SK-N-SH (cell line): ENCODE measurements at regions not wholly inside any gene's neighbourhood (a gene's known extent, or its start where the extent isn't known, plus 50 kb on each side); places are given as distances from the start of the nearest gene placed in this dataset.

Experiments
- CTCF ChIA-PET: fragments of 300-600, 350-600 bp; formaldehyde crosslinking; extraction: SDS; loops from one replicate; lab custom pipeline; 2021; lab: Yijun Ruan, JAX
- POLR2A ChIA-PET: fragments of 350-600 bp; sonication (Branson Sonifier 250); formaldehyde crosslinking; extraction: SDS; loops from one replicate; lab custom pipeline; 2020; ENCODE audit warnings: antibody characterized with exemption, inconsistent platforms; lab: Yijun Ruan, JAX
- DNase-seq: peaks from one replicate; pipeline ENCODE4 v3.0.0; 2012
- H2AFZ ChIP-seq: fragments of 200-600 bp; sonication (generic); 2 replicates; pipeline ENCODE4 v1.8.1; 2016; ENCODE audit warnings: antibody characterized with exemption, mild to moderate bottlenecking, low read depth
- H3F3A ChIP-seq: fragments of 200-600 bp; sonication (generic); replicated peaks from 2 replicates; pipeline ENCODE3; 2016; ENCODE audit warnings: antibody characterized with exemption, mild to moderate bottlenecking; ENCODE audit not compliant: insufficient read depth
- H3K27ac ChIP-seq, 2 experiments: fragments of 200-500 bp in 1 of 2; fragments of 200-600 bp in 1 of 2; sonication (Bioruptor generic) in 1 of 2; sonication (generic), shearing (Covaris generic) in 1 of 2; 2 replicates each; pipeline versions ENCODE4 v1.5.1 to v1.6.1; 2014 to 2016; ENCODE audit warnings: low read depth in 2 of 2, inconsistent platforms in 1 of 2, low read length in 1 of 2, mild to moderate bottlenecking in 1 of 2, mixed read lengths in 1 of 2
- H3K27me3 ChIP-seq: fragments of 200-600 bp; sonication (generic), shearing (Covaris generic); 2 replicates; pipeline ENCODE4 v1.6.1; 2016; ENCODE audit warnings: mixed run types; ENCODE audit not compliant: insufficient read depth
- H3K36me3 ChIP-seq, 2 experiments: fragments of 200-500 bp in 1 of 2; fragments of 200-600 bp in 1 of 2; sonication (Bioruptor generic) in 1 of 2; sonication (generic) in 1 of 2; replicated peaks in 1 of 2; 2 replicates each; pipeline versions ENCODE3 to v1.5.1; 2014 to 2016; ENCODE audit warnings: low read length in 1 of 2, mild to moderate bottlenecking in 1 of 2; ENCODE audit not compliant: insufficient read depth in 2 of 2, control insufficient read depth in 1 of 2
- H3K4me1 ChIP-seq, 2 experiments: fragments of 200-500 bp in 1 of 2; fragments of 200-600 bp in 1 of 2; sonication (Bioruptor generic) in 1 of 2; sonication (generic), shearing (Covaris generic) in 1 of 2; 2 replicates each; pipeline versions ENCODE4 v1.5.1 to v1.6.1; 2014 to 2016; ENCODE audit warnings: low read depth in 1 of 2, low read length in 1 of 2, mixed run types in 1 of 2; ENCODE audit not compliant: insufficient read depth in 2 of 2, control insufficient read depth in 1 of 2
- H3K4me2 ChIP-seq: fragments of 200-600 bp; sonication (generic), shearing (Covaris generic); 2 replicates; pipeline ENCODE4 v1.6.1; 2017; ENCODE audit warnings: mixed run types
- H3K4me3 ChIP-seq, 2 experiments: fragments of 200-500 bp in 1 of 2; fragments of 200-600 bp in 1 of 2; sonication (Bioruptor generic) in 1 of 2; sonication (generic), shearing (Covaris generic) in 1 of 2; 2 replicates each; pipeline versions ENCODE4 v1.5.1 to v1.8.1; 2014 to 2016; ENCODE audit warnings: low read depth in 2 of 2, inconsistent platforms in 1 of 2, low read length in 1 of 2, mild to moderate bottlenecking in 1 of 2, mixed read lengths in 1 of 2, moderate library complexity in 1 of 2
- H3K79me2 ChIP-seq: fragments of 200-600 bp; sonication (generic); 2 replicates; pipeline ENCODE4 v1.8.1; 2017; ENCODE audit warnings: mild to moderate bottlenecking; ENCODE audit not compliant: insufficient read depth
- H3K9ac ChIP-seq: fragments of 200-600 bp; sonication (generic); 2 replicates; pipeline ENCODE4 v1.6.1; 2017; ENCODE audit warnings: mixed run types
- H3K9me2 ChIP-seq: fragments of 200-600 bp; sonication (generic); 2 replicates; pipeline ENCODE4 v1.6.1; 2017; ENCODE audit warnings: mixed run types
- H3K9me3 ChIP-seq: fragments of 200-600 bp; sonication (generic); 2 replicates; pipeline ENCODE4 v1.6.1; 2017; ENCODE audit warnings: mixed run types, mild to moderate bottlenecking, moderate library complexity
- H4K20me1 ChIP-seq: fragments of 200-600 bp; sonication (generic); 2 replicates; pipeline ENCODE4 v1.6.1; 2017; ENCODE audit warnings: mild to moderate bottlenecking, mixed run types; ENCODE audit not compliant: insufficient read depth
- CHD2 ChIP-seq: fragments of 150-350 bp; IDR thresholded peaks from 2 replicates; pipeline ENCODE4 v1.6.1; 2018; ENCODE audit warnings: low read length; ENCODE audit not compliant: partially characterized antibody
- ELF1 ChIP-seq: IDR thresholded peaks from 2 replicates; pipeline ENCODE4 v1.4.0; 2012
- EZH2phosphoT487 ChIP-seq: fragments of 200-600 bp; sonication (generic); IDR thresholded peaks from 2 replicates; pipeline ENCODE4 v1.6.1; 2017; ENCODE audit warnings: low read depth, mixed run types, mild to moderate bottlenecking, antibody characterized with exemption, moderate library complexity, borderline replicate concordance
- FOSL2 ChIP-seq: IDR thresholded peaks from 2 replicates; pipeline ENCODE4 v1.4.0; 2012; ENCODE audit warnings: low read depth, mild to moderate bottlenecking, moderate library complexity, borderline replicate concordance
- FOXJ3 ChIP-seq: sonication (generic); formaldehyde crosslinking; IDR thresholded peaks from 2 replicates; pipeline ENCODE4 v1.5.1; 2020; ENCODE audit warnings: mild to moderate bottlenecking, missing genetic modification reagents
- GABPA ChIP-seq: IDR thresholded peaks from 2 replicates; pipeline ENCODE4 v1.4.0; 2012; ENCODE audit warnings: low read depth, mild to moderate bottlenecking
- JUND ChIP-seq: IDR thresholded peaks from 2 replicates; pipeline ENCODE4 v1.4.0; 2012
- NRF1 ChIP-seq: IDR thresholded peaks from 2 replicates; pipeline ENCODE4 v1.6.1; 2012; ENCODE audit warnings: low read depth, mild to moderate bottlenecking, low read length
- POLR2AphosphoS5 ChIP-seq: IDR thresholded peaks from 2 replicates; pipeline ENCODE4 v1.6.1; 2012; ENCODE audit warnings: low read depth, low read length
- SIN3A ChIP-seq: IDR thresholded peaks from 2 replicates; pipeline ENCODE4 v1.6.1; 2012; ENCODE audit warnings: low read depth, mild to moderate bottlenecking, low read length, moderate library complexity, borderline replicate concordance
- SMC3 ChIP-seq: IDR thresholded peaks from 2 replicates; pipeline ENCODE4 v1.6.1; 2012; ENCODE audit warnings: low read depth, low read length, improper control_type of control experiment
- TAF1 ChIP-seq: IDR thresholded peaks from 2 replicates; pipeline ENCODE4 v1.6.1; 2012; ENCODE audit warnings: low read depth, mild to moderate bottlenecking, low read length, moderate library complexity, borderline replicate concordance
- TCF12 ChIP-seq: IDR thresholded peaks from 2 replicates; pipeline ENCODE4 v1.4.0; 2012
- YY1 ChIP-seq: IDR thresholded peaks from 2 replicates; pipeline ENCODE4 v1.4.0; 2012; ENCODE audit warnings: low read depth, mild to moderate bottlenecking
- WGBS: methylation state at CpG from one replicate; pipeline ENCODE4 v1.1.6; 2017; ENCODE audit warnings: low lambda C conversion rate; 5-methylcytosine and 5-hydroxymethylcytosine counted together
- TF ChIP-seq, protein P1 (sequence below): fragments of 150-350 bp; IDR thresholded peaks from 2 replicates; pipeline ENCODE4 v1.6.1; 2017; ENCODE audit warnings: antibody characterized with exemption, low read length, low read depth, borderline replicate concordance
- TF ChIP-seq, protein P2 (sequence below): IDR thresholded peaks from 2 replicates; pipeline ENCODE4 v1.4.0; 2012; ENCODE audit warnings: low read depth, borderline replicate concordance
- TF ChIP-seq, protein P3 (sequence below): IDR thresholded peaks from 2 replicates; pipeline ENCODE4 v1.6.1; 2012; ENCODE audit warnings: mild to moderate bottlenecking, low read depth, low read length, moderate library complexity
- TF ChIP-seq, protein P4 (sequence below): IDR thresholded peaks from 2 replicates; pipeline ENCODE4; 2012
- TF ChIP-seq, protein P5 (sequence below): IDR thresholded peaks from 2 replicates; pipeline ENCODE4 v1.4.0; 2012; ENCODE audit warnings: low read depth
- TF ChIP-seq, protein P6 (sequence below): fragments of 200-600 bp; sonication (generic); IDR thresholded peaks from 2 replicates; pipeline ENCODE4 v1.6.1; 2017; ENCODE audit warnings: antibody characterized with exemption, mild to moderate bottlenecking, moderate library complexity

DNA sequence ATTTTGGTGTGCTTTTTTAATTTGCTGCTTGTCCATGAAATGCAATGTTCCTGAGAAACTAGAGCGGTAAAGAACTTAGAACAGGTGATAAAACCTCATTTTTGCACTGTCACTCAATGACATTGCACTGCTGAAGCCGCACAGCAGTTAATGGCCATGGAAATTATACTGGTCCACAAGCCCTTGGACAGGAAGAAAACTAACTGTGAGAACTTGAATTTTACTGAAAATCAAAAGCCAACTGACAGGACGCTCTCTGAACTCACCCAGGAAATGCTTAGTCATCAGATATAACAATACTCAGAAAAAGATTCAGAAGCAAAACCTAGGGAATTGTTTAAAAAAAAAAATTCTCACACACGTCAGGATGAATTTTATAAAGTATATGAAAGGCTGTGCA, 246.4 kb upstream of the SLC7A11 start (continued):
- TF ChIP-seq POLR2AphosphoS5 (no peak), TAF1 (no peak)
- TF ChIP-seq, protein P1, sequence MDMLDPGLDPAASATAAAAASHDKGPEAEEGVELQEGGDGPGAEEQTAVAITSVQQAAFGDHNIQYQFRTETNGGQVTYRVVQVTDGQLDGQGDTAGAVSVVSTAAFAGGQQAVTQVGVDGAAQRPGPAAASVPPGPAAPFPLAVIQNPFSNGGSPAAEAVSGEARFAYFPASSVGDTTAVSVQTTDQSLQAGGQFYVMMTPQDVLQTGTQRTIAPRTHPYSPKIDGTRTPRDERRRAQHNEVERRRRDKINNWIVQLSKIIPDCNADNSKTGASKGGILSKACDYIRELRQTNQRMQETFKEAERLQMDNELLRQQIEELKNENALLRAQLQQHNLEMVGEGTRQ: no peak

DNA sequence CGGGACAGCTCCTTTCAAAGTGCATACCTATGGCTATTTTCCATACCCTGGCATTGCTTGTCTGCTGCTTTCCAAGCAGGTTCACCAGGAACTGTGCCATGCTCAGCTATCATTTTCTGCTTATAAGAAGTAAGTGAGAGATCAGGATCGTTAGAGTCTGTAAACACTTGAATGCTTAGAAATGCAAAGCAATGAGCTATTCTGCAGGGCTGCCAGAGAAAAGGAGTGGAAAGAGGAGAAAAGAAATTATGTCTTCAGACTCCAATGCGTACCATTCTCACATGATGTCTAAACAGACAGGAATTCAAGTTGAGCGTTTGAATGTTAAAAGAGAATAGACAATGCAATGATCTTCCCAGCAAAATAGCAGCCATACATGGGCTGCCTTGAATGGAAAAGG, 245.5 kb upstream of the SLC7A11 start:
- ChIA-PET CTCF (interaction anchor here (1.3 kb wide), 1 partner anchor 193 kb away, joined by 4 read pairs; no protein-coding TSS in a partner anchor), POLR2A (no interaction called here)
- no peaks in the 10 kb centered on the region for H3K36me3 ChIP-seq
- H3K27ac ChIP-seq: no peak overlapping the region
- TF ChIP-seq SMC3 (no peak), EZH2phosphoT487 (no peak), GABPA (no peak), ELF1 (no peak), SIN3A (no peak), TCF12 (no peak), YY1 (no peak), TAF1 (no peak), NRF1 (no peak), FOSL2 (no peak), JUND (no peak), CHD2 (no peak), FOXJ3 (CRISPR knock-in tag) (no peak)
- TF ChIP-seq, protein P2, sequence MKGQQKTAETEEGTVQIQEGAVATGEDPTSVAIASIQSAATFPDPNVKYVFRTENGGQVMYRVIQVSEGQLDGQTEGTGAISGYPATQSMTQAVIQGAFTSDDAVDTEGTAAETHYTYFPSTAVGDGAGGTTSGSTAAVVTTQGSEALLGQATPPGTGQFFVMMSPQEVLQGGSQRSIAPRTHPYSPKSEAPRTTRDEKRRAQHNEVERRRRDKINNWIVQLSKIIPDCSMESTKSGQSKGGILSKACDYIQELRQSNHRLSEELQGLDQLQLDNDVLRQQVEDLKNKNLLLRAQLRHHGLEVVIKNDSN: no peak
- TF ChIP-seq, protein P3, sequence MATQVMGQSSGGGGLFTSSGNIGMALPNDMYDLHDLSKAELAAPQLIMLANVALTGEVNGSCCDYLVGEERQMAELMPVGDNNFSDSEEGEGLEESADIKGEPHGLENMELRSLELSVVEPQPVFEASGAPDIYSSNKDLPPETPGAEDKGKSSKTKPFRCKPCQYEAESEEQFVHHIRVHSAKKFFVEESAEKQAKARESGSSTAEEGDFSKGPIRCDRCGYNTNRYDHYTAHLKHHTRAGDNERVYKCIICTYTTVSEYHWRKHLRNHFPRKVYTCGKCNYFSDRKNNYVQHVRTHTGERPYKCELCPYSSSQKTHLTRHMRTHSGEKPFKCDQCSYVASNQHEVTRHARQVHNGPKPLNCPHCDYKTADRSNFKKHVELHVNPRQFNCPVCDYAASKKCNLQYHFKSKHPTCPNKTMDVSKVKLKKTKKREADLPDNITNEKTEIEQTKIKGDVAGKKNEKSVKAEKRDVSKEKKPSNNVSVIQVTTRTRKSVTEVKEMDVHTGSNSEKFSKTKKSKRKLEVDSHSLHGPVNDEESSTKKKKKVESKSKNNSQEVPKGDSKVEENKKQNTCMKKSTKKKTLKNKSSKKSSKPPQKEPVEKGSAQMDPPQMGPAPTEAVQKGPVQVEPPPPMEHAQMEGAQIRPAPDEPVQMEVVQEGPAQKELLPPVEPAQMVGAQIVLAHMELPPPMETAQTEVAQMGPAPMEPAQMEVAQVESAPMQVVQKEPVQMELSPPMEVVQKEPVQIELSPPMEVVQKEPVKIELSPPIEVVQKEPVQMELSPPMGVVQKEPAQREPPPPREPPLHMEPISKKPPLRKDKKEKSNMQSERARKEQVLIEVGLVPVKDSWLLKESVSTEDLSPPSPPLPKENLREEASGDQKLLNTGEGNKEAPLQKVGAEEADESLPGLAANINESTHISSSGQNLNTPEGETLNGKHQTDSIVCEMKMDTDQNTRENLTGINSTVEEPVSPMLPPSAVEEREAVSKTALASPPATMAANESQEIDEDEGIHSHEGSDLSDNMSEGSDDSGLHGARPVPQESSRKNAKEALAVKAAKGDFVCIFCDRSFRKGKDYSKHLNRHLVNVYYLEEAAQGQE: no peak
- TF ChIP-seq, protein P4, sequence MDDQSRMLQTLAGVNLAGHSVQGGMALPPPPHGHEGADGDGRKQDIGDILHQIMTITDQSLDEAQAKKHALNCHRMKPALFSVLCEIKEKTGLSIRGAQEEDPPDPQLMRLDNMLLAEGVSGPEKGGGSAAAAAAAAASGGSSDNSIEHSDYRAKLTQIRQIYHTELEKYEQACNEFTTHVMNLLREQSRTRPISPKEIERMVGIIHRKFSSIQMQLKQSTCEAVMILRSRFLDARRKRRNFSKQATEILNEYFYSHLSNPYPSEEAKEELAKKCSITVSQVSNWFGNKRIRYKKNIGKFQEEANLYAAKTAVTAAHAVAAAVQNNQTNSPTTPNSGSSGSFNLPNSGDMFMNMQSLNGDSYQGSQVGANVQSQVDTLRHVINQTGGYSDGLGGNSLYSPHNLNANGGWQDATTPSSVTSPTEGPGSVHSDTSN: no peak
- TF ChIP-seq, protein P5, sequence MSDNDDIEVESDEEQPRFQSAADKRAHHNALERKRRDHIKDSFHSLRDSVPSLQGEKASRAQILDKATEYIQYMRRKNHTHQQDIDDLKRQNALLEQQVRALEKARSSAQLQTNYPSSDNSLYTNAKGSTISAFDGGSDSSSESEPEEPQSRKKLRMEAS: no peak
- TF ChIP-seq, protein P6, sequence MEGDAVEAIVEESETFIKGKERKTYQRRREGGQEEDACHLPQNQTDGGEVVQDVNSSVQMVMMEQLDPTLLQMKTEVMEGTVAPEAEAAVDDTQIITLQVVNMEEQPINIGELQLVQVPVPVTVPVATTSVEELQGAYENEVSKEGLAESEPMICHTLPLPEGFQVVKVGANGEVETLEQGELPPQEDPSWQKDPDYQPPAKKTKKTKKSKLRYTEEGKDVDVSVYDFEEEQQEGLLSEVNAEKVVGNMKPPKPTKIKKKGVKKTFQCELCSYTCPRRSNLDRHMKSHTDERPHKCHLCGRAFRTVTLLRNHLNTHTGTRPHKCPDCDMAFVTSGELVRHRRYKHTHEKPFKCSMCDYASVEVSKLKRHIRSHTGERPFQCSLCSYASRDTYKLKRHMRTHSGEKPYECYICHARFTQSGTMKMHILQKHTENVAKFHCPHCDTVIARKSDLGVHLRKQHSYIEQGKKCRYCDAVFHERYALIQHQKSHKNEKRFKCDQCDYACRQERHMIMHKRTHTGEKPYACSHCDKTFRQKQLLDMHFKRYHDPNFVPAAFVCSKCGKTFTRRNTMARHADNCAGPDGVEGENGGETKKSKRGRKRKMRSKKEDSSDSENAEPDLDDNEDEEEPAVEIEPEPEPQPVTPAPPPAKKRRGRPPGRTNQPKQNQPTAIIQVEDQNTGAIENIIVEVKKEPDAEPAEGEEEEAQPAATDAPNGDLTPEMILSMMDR: no peak
- TF ChIP-seq, protein P1: no peak
- DNase-seq: no peak
- WGBS: 85% methylated on average over 4 of the region's 4 CpGs
- no peak overlapping the region for H3K4me2 ChIP-seq
- no peaks in the 10 kb centered on the region for H3K9me2 ChIP-seq
- H3K4me3 ChIP-seq: no peak overlapping the region
- H3K79me2 ChIP-seq: no peaks in the 10 kb centered on the region
- H2AFZ ChIP-seq: no peak overlapping the region
- H3K27me3 ChIP-seq: no peaks in the 10 kb centered on the region
- no peaks in the 10 kb centered on the region for H4K20me1 ChIP-seq
- H3K9ac ChIP-seq: no peak overlapping the region
- H3K9me3 ChIP-seq: no peaks in the 10 kb centered on the region
- H3K4me1 ChIP-seq: no peaks in the 10 kb centered on the region
- H3F3A ChIP-seq: no peaks in the 10 kb centered on the region
